NCI-H2171 treated with DMSO at 0.1 percent for 48 hours (cell line): ENCODE measurements at regions not wholly inside any gene's neighbourhood (a gene's known extent, or its start where the extent isn't known, plus 50 kb on each side); places are given as distances from the start of the nearest gene placed in this dataset.

Experiments used
- DNase-seq: peaks from one replicate; lab custom pipeline; 2025; lab: John Stamatoyannopoulos, UW

DNA sequence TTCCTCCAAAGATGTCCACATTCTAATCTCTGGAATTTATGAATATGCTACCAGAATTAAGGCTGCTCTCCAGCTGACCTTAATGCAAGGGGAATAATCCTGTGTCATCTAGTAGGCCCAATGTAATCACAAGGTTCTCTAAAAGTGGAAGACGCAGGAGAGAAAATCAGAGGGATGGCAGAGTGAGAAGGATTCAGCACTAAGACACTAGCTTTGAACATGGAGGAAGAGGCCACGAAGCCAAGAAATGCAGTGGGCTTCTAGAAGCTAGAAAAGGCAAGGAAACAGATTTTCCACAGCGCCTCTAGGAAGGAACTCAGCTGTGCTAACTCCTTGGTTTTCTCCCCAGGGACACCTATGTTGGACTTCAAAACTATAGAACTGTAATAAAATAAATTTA, 240.7 kb upstream of the TRAM1L1 start:
- no peak for DNase-seq

GRCh38 chr4:117327491-117327890, 242.1 kb upstream of the TRAM1L1 start:
- no peak for DNase-seq

DNA sequence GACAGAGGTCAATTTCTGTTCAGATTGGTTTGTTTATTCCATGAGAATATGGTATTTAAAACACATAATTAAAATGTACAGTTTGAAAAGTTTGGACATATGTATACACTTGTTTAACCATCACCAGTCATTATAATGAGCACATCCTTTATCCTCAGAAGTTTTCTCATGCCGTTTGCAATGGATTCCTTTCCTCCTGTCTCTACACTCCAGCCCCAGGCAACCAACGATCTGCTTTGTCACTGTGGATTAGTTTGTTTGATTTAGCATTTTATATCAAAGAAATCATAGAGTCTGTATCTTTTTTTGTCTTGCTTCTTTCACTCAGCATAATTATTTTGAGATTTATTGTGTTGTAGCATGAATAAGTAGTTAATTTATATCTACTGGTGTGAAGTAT, 243.0 kb upstream of the TRAM1L1 start:
- DNase-seq = no peak

GRCh38 chr4:117331817-117332216, 246.4 kb upstream of the TRAM1L1 start:
- no peak for DNase-seq

GRCh38 chr4:117334451-117335188, 249.2 kb upstream of the TRAM1L1 start:
- no peak for DNase-seq

GRCh38 chr4:117357437-117357836, 272.1 kb upstream of the TRAM1L1 start:
- DNase-seq = no peak

GRCh38 chr4:117357866-117358265, 272.5 kb upstream of the TRAM1L1 start:
- DNase-seq = no peak

- DNase-seq = no peak
These were observed 285.7 kb upstream of the TRAM1L1 start for GRCh38 chr4:117370944-117371668.

DNA sequence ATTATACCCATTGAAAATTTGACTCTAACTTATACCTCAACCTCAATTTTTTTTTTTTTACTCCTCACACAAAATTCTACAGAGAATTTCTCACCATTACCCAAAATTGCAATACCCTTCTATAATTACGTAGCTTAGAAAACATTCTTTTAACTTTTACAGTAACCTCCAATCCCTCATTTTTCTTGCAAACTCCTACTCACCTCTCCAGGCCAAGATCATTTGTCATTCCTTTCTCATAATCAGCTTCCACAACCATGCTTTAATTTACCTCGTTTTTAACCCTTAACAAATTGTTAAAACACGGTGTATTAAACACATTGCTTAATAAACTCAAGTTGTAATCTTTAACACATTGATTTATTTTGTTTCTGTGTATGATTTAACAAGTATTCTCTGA, 289.7 kb upstream of the TRAM1L1 start:
- DNase-seq = no peak

DNA sequence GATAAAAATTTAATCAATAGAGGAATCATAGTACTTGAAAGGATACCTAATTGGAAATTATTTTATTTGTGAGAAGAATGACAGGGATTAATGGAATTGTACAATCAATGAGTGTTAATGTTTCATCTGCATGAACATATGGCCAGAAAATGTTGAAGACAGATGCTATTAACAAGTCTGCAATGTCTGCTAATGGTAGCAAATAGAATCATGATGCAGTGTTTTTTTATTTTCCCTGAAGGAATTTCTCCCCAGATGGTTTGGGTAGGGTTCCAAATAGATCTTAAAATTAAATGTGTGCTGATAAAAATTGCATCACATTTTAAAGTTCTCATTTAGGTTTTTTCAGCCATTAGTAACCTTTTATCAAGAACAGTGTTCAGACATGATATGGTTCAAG, 291.3 kb upstream of the TRAM1L1 start:
- no peak for DNase-seq

DNA sequence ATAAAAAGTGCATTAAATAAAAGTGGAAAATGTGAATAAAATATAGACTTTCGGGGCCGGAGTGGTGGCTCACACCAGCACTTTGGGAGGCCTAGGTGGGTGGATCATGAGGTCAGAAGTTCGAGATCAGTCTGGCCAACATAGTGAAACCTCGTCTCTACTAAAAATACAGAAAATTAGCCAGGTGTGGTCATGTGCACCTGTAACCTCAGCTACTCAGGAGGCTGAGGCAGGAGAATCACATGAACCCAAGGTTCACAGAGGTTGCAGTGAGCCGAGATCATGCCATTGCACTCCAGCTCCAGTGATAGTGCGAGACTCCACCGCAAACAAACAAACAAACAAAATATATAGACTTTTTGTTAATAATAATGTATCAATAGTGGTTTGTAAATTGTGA, 293.6 kb upstream of the TRAM1L1 start:
- no peak for DNase-seq

GRCh38 chr4:117383468-117383867, 298.1 kb upstream of the TRAM1L1 start:
- no peak for DNase-seq

DNA sequence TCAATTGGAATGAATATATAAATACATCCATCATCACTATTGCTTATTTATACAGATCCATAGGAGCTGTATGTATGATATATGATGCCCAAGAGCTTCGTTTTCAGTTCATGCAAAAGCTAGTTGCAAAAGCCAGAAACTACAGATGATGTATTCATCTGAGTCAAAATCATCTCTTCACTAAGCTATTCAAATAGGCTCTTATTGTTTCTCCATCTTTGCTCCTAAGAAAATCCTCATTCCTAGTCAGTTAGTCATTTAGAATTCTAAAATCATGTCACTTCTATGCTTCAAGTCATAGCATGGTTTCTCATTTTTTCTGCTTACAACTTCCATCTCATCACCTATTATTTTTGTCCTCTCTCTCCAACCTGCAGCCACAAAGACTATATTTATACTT, 300.1 kb upstream of the TRAM1L1 start:
- DNase-seq = no peak

DNA sequence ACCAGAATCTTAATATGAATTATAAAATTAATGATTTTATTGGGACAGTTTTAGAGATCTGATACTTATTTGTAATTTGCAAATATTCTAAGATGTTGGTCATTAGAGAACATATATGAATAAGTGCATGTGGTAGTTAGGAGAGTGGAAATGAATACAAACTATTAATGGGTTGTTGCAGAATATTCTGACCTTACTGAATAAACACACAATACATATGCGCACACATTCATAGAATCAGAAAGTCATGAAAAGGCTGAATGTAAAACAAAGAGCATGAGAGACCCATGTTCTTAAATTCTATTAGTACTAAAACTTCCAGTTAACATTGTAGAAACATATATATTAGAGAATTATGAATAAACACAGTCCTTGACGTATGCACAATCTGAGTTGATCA, 301.7 kb upstream of the TRAM1L1 start:
- no peak for DNase-seq

DNA sequence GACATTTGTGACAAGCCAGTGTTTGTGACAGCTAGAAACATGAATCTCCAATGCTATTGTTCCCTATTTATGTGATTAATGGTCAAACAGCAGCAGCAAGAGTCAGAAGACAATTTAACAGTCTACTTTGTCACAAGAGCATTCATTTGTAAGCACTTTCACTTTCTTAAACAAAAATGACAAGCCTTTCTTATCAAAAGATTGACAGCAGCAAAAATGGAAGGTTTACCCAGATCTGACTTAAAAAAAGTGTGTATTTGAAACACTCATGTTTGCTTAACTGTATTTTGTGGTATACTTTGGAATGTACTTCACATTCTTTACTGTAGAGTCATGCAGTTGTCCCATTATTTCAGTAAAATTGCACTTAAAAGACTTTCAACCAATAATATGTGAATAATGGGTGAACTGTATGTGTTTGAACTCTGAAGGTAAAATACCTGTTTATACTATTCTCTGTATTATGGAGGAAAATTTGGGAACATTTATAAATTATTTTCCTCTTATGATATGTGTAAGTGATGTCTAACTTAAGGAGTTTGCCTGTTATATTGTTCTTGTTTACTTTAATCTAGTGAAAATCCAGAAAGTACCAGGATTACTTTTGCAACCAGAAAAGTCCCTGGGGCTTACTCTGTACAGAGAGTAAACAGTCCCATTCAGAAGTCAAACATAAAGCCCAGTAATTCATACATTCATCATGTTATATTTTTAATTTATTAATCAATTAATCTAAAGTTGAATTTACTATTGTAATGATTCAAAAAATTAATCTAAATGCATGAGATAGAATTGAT, 314.9 kb upstream of the TRAM1L1 start:
- no peak for DNase-seq

GRCh38 chr4:117412661-117413060, 327.3 kb upstream of the TRAM1L1 start:
- no peak for DNase-seq

DNA sequence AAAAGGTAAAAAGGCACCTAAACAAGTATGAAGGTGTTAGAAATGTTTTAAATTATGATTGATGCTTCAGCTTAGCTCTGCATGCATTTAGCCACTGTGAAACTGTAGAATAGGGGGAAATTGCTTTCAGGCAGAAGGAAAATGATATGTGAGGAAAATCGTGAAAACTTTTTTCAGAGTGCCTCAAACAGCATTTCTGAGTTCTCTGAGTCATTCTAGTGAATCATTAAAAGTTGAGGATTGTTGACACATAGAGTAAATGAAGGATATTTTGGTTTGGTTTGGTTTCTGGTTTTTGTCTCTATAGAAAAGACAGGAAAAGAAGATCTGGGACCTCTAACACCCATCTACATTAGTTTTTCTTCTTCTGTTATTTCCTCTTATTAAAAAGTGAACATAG, 332.5 kb upstream of the TRAM1L1 start:
- DNase-seq = no peak

DNA sequence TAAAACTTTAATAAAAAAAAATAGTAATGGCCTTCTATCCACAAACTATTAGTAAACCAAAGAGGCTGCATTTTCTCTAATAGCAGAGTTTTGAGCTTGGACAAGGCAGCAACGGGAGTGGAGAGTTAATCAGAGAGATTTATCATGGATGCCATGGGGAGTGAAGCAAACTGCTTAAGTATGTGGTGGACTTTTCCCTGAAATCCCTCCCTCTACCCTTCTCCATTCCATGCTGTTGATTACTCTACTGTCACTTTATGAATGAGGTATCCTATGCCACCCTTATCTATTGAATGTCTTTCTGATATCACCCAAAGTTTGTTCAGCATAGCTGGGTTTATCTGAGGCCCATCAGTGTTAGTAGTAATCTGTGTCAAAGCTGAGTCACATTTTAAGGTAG, 335.6 kb upstream of the TRAM1L1 start:
- no peak for DNase-seq

- DNase-seq = no peak
These were observed 336.3 kb upstream of the TRAM1L1 start for GRCh38 chr4:117421706-117422105.

DNA sequence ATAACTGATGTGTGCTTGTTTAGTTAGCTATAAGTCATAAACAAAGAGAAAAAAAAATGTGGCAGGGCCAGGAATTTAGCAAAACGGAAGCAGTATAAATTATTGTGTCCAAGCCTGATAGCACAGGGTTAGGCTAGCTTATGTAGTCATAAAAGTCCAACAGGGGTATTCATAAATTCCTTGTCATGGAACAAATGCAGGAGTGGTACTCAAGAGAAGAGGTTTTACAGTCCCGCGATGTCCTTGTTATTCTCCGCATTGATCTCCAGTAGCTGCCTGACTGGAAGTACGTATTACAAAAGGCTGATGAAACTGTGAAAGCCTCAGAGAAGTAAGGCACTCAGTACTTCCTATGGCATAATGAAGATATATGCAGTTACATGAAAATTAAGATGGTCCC, 336.9 kb upstream of the TRAM1L1 start:
- DNase-seq = no peak

- no peak for DNase-seq
These were observed 340.3 kb upstream of the TRAM1L1 start for GRCh38 chr4:117425636-117426035.

DNA sequence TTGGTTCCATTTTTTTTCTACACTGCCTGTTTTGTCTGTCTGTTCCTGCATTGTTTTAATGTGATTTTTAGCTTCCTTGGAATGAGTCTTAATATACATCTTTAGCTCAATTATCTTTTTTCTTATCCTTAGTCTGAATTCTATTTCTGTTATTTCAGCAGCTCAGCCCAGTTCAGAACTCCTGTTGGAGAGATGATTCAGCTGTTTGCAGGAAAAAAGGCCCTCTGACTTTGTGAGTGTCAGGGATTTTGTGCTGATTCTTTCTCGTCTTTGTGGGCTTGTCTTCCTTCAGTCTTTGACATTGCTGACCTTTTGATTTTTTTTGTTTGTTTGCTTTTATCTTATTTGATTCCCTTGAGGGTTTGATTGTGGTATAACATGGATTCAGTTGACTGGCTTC, 343.2 kb upstream of the TRAM1L1 start:
- no peak for DNase-seq

DNA sequence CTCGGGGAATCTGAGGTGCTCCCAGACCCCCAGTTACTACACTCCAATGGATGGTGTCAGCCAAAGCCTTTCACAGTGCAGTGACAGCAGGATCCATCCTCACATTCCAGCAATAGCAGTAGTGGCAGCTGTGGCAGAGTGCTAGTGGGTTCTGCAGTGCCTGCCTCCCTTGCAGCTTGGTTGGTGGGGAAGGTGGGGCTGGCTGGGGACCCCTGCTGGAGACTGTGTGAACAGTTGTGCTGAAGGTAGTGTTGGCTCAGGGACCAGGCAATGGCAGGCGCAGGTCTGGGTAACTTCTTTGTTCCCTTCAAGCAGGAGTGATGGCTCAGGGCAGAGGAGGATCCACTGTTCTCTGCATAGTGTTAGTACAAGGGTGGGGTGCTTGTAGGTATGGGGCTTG, 343.7 kb upstream of the TRAM1L1 start:
- no peak for DNase-seq
